ENCODE measurements at regions not wholly inside any gene's neighbourhood (a gene's known extent, or its start where the extent isn't known, plus 50 kb on each side); places are given as distances from the start of the nearest gene placed in this dataset.
A peak's percentile ranks its signal among the peaks of the same experiment; 100 is the strongest.
"Not testable (repeated sequence)": the region's sequence is repeated elsewhere in the genome, so short reads cannot be mapped to it uniquely, and the experiment has no call there.

- ATAC-seq = peak; percentile 79
- no peak for DNase-seq
- intact Hi-C loops (cut with micrococcal nuclease) = no loop called here
Observed at GRCh38 chr12:47360771-47361388, 281.1 kb upstream of the AMIGO2 start.

- DNase-seq (no peak), ATAC-seq (no peak)
- intact Hi-C loops (cut with micrococcal nuclease) = no loop called here
Observed at GRCh38 chr12:47360093-47360480, 280.3 kb upstream of the AMIGO2 start.

- intact Hi-C loops (cut with micrococcal nuclease) = no loop called here
- ATAC-seq (no peak), DNase-seq (no peak)
Observed at GRCh38 chr12:47359310-47360092, 279.7 kb upstream of the AMIGO2 start.

- DNase-seq; intact Hi-C loops (cut with micrococcal nuclease); ATAC-seq: not testable (repeated sequence)
Observed at GRCh38 chr12:47357006-47357405, 277.2 kb upstream of the AMIGO2 start.

GRCh38 chr12:47356129-47356700 lies 276.5 kb upstream of the AMIGO2 start:
- intact Hi-C loops (cut with micrococcal nuclease) = no loop called here
- ATAC-seq (peak; percentile 28), DNase-seq (no peak)

GRCh38 chr12:47353508-47353907 lies 273.7 kb upstream of the AMIGO2 start:
- intact Hi-C loops (cut with micrococcal nuclease) = no loop called here
- DNase-seq (no peak), ATAC-seq (no peak)

- ATAC-seq (no peak), DNase-seq (no peak)
- intact Hi-C loops (cut with micrococcal nuclease) = no loop called here
Observed at GRCh38 chr12:47352067-47352466, 272.3 kb upstream of the AMIGO2 start.

GRCh38 chr12:47351526-47351925 lies 271.8 kb upstream of the AMIGO2 start:
- ATAC-seq (no peak), DNase-seq (no peak)
- intact Hi-C loops (cut with micrococcal nuclease) = no loop called here

GRCh38 chr12:47350062-47350408 lies 270.3 kb upstream of the AMIGO2 start:
- ATAC-seq = no peak
- intact Hi-C loops (cut with micrococcal nuclease) = no loop called here

GRCh38 chr12:47349137-47350061 lies 269.6 kb upstream of the AMIGO2 start:
- intact Hi-C loops (cut with micrococcal nuclease) = no loop called here

More at GRCh38 chr12:47350062-47350408, 270.3 kb upstream of the AMIGO2 start:
- no peak for DNase-seq

GRCh38 chr12:47348206-47348605 lies 268.4 kb upstream of the AMIGO2 start:
- no peak for ATAC-seq
- DNase-seq = no peak
- intact Hi-C loops (cut with micrococcal nuclease) = no loop called here

More at GRCh38 chr12:47349137-47350061, 269.6 kb upstream of the AMIGO2 start:
- no peak for DNase-seq
- ATAC-seq = no peak

GRCh38 chr12:47346251-47347019 lies 266.7 kb upstream of the AMIGO2 start:
- DNase-seq = no peak
- no peak for ATAC-seq
- intact Hi-C loops (cut with micrococcal nuclease) = no loop called here

GRCh38 chr12:47343684-47344567 lies 264.2 kb upstream of the AMIGO2 start:
- no peak for ATAC-seq
- intact Hi-C loops (cut with micrococcal nuclease) = no loop called here
- no peak for DNase-seq

GRCh38 chr12:47340411-47341015 lies 260.8 kb upstream of the AMIGO2 start:
- intact Hi-C loops (cut with micrococcal nuclease) = no loop called here
- DNase-seq (no peak), ATAC-seq (no peak)

GRCh38 chr12:47337581-47337980 lies 257.8 kb upstream of the AMIGO2 start:
- no peak for ATAC-seq
- no peak for DNase-seq
- intact Hi-C loops (cut with micrococcal nuclease) = no loop called here

GRCh38 chr12:47333271-47333858 lies 253.6 kb upstream of the AMIGO2 start:
- DNase-seq; intact Hi-C loops (cut with micrococcal nuclease); ATAC-seq: not testable (repeated sequence)
